Brain microvascular endothelial cell (primary cell): ENCODE measurements at regions not wholly inside any gene's neighbourhood (a gene's known extent, or its start where the extent isn't known, plus 50 kb on each side); places are given as distances from the start of the nearest gene placed in this dataset.
"Not testable (repeated sequence)": the region's sequence is repeated elsewhere in the genome, so short reads cannot be mapped to it uniquely, and the experiment has no call there.

Source experiments
- DNase-seq: peaks from one replicate; pipeline ENCODE4 v3.0.0-alpha.2; 2020
- H3K27ac ChIP-seq: fragments of 250-450 bp; sonication (Bioruptor Pico); 2 replicates; pipeline ENCODE4 v1.5.1; 2020; ENCODE audit warnings: mild to moderate bottlenecking, moderate library complexity
- H3K27me3 ChIP-seq: fragments of 250-450 bp; sonication (Bioruptor Pico); replicated peaks from 2 replicates; pipeline ENCODE4 v1.5.1; 2020; ENCODE audit warnings: mild to moderate bottlenecking
- H3K36me3 ChIP-seq: fragments of 250-450 bp; sonication (Bioruptor Pico); replicated peaks from 2 replicates; pipeline ENCODE4 v1.5.1; 2020; ENCODE audit warnings: mild to moderate bottlenecking
- H3K4me3 ChIP-seq: 2 replicates; pipeline ENCODE4 v1.5.1; 2011; ENCODE audit warnings: low read depth, mild to moderate bottlenecking, control low read depth, low read length, moderate library complexity
- in situ Hi-C: cut with HindIII; loops from 2 replicates; pipeline ENCODE4 v1.10.0; 2017; ENCODE audit warnings: low sequenced_read_pairs, low pct_ligation_motif_present
- TF ChIP-seq, protein P1 (sequence below): IDR thresholded peaks from 2 replicates; pipeline ENCODE4 v1.5.1; 2011; ENCODE audit warnings: low read depth, mild to moderate bottlenecking, moderate library complexity, low read length, control low read depth, inconsistent platforms; ENCODE audit errors: missing control alignments

DNA sequence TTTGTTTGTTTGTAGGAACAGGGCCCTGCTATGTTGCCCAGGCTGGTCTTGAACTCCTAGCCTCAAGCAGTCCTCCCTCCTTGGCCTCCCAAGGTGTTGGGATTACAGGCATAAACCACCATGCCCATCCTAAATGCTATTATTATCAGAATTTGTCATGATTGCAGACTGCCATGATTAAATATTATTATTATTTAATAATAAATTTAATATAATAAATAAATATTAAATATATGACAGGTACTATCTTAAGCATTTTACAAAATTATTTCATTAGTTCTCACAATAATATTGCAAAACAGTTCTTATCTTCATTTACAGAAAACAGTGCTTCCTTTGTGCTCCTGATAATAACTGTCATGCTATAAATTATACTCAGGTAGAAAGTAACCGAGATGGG is 133.4 kb upstream of the JADE1 start:
- Histone ChIP-seq H3K36me3 (no peaks in the 10 kb centered on the region), H3K4me3 (no peak overlapping the region), H3K27ac (no peak overlapping the region), H3K27me3 (no peaks in the 10 kb centered on the region)
- TF ChIP-seq, protein P1, sequence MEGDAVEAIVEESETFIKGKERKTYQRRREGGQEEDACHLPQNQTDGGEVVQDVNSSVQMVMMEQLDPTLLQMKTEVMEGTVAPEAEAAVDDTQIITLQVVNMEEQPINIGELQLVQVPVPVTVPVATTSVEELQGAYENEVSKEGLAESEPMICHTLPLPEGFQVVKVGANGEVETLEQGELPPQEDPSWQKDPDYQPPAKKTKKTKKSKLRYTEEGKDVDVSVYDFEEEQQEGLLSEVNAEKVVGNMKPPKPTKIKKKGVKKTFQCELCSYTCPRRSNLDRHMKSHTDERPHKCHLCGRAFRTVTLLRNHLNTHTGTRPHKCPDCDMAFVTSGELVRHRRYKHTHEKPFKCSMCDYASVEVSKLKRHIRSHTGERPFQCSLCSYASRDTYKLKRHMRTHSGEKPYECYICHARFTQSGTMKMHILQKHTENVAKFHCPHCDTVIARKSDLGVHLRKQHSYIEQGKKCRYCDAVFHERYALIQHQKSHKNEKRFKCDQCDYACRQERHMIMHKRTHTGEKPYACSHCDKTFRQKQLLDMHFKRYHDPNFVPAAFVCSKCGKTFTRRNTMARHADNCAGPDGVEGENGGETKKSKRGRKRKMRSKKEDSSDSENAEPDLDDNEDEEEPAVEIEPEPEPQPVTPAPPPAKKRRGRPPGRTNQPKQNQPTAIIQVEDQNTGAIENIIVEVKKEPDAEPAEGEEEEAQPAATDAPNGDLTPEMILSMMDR = no peak
- no peak for DNase-seq
- in situ Hi-C loops = no loop called here

GRCh38 chr4:128675083-128675482 is 134.4 kb upstream of the JADE1 start:
- no peak overlapping the region for H3K4me3 ChIP-seq
- no peaks in the 10 kb centered on the region for H3K27me3 ChIP-seq
- no peak overlapping the region for H3K27ac ChIP-seq
- DNase-seq = no peak
- in situ Hi-C loops = no loop called here
- TF ChIP-seq, protein P1 = no peak
- no peaks in the 10 kb centered on the region for H3K36me3 ChIP-seq

GRCh38 chr4:128673159-128673558 is 136.3 kb upstream of the JADE1 start:
- H3K4me3 ChIP-seq, DNase-seq, H3K27ac ChIP-seq, in situ Hi-C loops, H3K36me3 ChIP-seq, H3K27me3 ChIP-seq: not testable (repeated sequence)

DNA sequence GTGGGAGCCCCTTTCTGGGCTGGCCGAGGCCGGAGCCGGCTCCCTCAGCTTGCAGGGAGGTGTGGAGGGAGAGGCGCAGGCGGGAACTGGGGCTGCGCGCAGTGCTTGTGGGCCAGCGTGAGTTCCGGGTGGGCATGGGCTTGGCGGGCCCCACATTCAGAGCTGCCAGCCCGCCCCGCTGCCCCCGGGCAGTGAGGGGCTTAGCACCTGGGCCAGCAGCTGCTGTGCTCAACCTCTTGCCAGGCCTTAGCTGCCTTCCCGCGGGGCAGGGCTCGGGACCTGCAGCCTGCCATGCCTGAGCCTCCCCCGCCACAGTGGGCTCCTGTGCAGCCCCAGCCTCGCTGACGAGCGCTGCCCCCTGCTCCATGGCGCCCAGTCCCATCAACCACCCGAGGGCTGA is 136.9 kb upstream of the JADE1 start:
- H3K27ac ChIP-seq, H3K27me3 ChIP-seq, in situ Hi-C loops, H3K36me3 ChIP-seq, H3K4me3 ChIP-seq, DNase-seq: not testable (repeated sequence)

DNA sequence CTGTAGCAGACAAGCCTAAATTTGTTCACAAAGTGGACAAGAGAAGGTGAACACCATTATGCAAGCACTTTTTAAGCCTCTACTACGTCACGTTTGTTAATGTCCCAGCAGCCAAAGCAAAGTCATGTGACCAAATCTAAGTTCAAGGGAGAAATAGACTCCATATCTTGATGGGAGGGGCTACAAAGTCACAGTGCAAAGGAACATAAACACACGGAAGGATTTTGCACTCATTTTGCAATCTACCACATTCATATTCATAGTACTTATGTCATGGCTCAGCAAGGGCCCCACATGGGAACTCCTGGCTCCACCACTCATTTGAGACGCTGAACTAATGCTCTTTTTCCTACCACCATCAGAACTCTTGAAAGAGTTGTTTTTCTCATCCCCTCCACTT is 139.0 kb upstream of the JADE1 start:
- H3K4me3 ChIP-seq = no peak overlapping the region
- H3K27me3 ChIP-seq = no peaks in the 10 kb centered on the region
- TF ChIP-seq, protein P1 = no peak
- H3K36me3 ChIP-seq = no peaks in the 10 kb centered on the region
- DNase-seq = no peak
- in situ Hi-C loops = no loop called here
- H3K27ac ChIP-seq = no peak overlapping the region

GRCh38 chr4:128668566-128668965 is 140.9 kb upstream of the JADE1 start:
- Histone ChIP-seq H3K27me3 (no peaks in the 10 kb centered on the region), H3K27ac (no peak overlapping the region), H3K4me3 (no peak overlapping the region), H3K36me3 (no peaks in the 10 kb centered on the region)
- TF ChIP-seq, protein P1 = no peak
- in situ Hi-C loops = no loop called here
- DNase-seq = no peak

- no peak overlapping the region for H3K27ac ChIP-seq
- in situ Hi-C loops = no loop called here
- no peaks in the 10 kb centered on the region for H3K36me3 ChIP-seq
- no peak for DNase-seq
- TF ChIP-seq, protein P1 = no peak
- H3K27me3 ChIP-seq = no peaks in the 10 kb centered on the region
- no peak overlapping the region for H3K4me3 ChIP-seq
Measured at GRCh38 chr4:128665514-128665913, 144.0 kb upstream of the JADE1 start.
